ENCODE measurements at regions not wholly inside any gene's neighbourhood (a gene's known extent, or its start where the extent isn't known, plus 50 kb on each side); places are given as distances from the start of the nearest gene placed in this dataset.

GRCh38 chr11:27907530-27907929, 200.4 kb downstream of the KIF18A start:
- no peak overlapping the region for H3K4me2 ChIP-seq (ENCODE audit: unreplicated experiment)
- no peak overlapping the region for H3K27ac ChIP-seq
- H3K27me3 ChIP-seq (replicated peaks; ENCODE audit: insufficient read depth) = no peaks in the 10 kb centered on the region
- no peaks in the 10 kb centered on the region for H3K9me3 ChIP-seq (ENCODE audit: low read depth)
- peaks cover 38% of the 10 kb centered on the region for H3K4me1 ChIP-seq (ENCODE audit: insufficient read depth)
- H3K9ac ChIP-seq = no peak overlapping the region
- no peaks in the 10 kb centered on the region for H3K36me3 ChIP-seq (ENCODE audit: low read depth)
- TF ChIP-seq EZH2phosphoT487 (IDR thresholded peaks at IDR 0.05; ENCODE audit: insufficient read depth, low read depth) (no peak), EZH2 (IDR thresholded peaks at IDR 0.05; ENCODE audit: insufficient read depth, poor library complexity, severe bottlenecking) (no peak)
- H4K20me1 ChIP-seq (ENCODE audit: insufficient read depth) = no peaks in the 10 kb centered on the region
- no peaks in the 10 kb centered on the region for H3K9me2 ChIP-seq (ENCODE audit: insufficient read depth)
- H3K79me2 ChIP-seq (ENCODE audit: insufficient read depth) = no peaks in the 10 kb centered on the region
- H3F3A ChIP-seq (ENCODE audit: insufficient read depth) = peaks cover 39% of the 10 kb centered on the region
- 49 to 56% methylated on average over 2 of the region's 2 CpGs for WGBS, 2 experiments (ENCODE audit: low coverage in 1 of 2, low lambda C conversion rate in 2 of 2, missing lambda C conversion rate in 2 of 2)
- in situ Hi-C loops (cut with MboI) = no loop called here
- no peak overlapping the region for H3K4me3 ChIP-seq
- DNase-seq = no peak
- H2AFZ ChIP-seq = no peak overlapping the region

- no peaks in the 10 kb centered on the region for H3K79me2 ChIP-seq (ENCODE audit: insufficient read depth)
- in situ Hi-C loops (cut with MboI) = no loop called here
- TF ChIP-seq EZH2 (IDR thresholded peaks at IDR 0.05; ENCODE audit: insufficient read depth, poor library complexity, severe bottlenecking) (no peak), EZH2phosphoT487 (IDR thresholded peaks at IDR 0.05; ENCODE audit: insufficient read depth, low read depth) (no peak)
- H3K4me3 ChIP-seq = no peak overlapping the region
- H3K9me2 ChIP-seq (ENCODE audit: insufficient read depth) = no peaks in the 10 kb centered on the region
- H3K9ac ChIP-seq = no peak overlapping the region
- WGBS, 2 experiments (ENCODE audit: low coverage in 1 of 2, low lambda C conversion rate in 2 of 2, missing lambda C conversion rate in 2 of 2) = 74 to 75% methylated on average over 2 of the region's 2 CpGs
- no peak overlapping the region for H3K4me2 ChIP-seq (ENCODE audit: unreplicated experiment)
- H3F3A ChIP-seq (ENCODE audit: insufficient read depth) = peaks cover 43% of the 10 kb centered on the region
- no peaks in the 10 kb centered on the region for H4K20me1 ChIP-seq (ENCODE audit: insufficient read depth)
- no peaks in the 10 kb centered on the region for H3K9me3 ChIP-seq (ENCODE audit: low read depth)
- no peak overlapping the region for H3K27ac ChIP-seq
- H3K36me3 ChIP-seq (ENCODE audit: low read depth) = no peaks in the 10 kb centered on the region
- H3K4me1 ChIP-seq (ENCODE audit: insufficient read depth) = peaks cover 42% of the 10 kb centered on the region
- DNase-seq = no peak
- H3K27me3 ChIP-seq (replicated peaks; ENCODE audit: insufficient read depth) = no peaks in the 10 kb centered on the region
- no peak overlapping the region for H2AFZ ChIP-seq
Measured at GRCh38 chr11:27907091-27907490, 200.9 kb downstream of the KIF18A start.

- H3K79me2 ChIP-seq (ENCODE audit: insufficient read depth) = no peaks in the 10 kb centered on the region
- H3K4me1 ChIP-seq (ENCODE audit: insufficient read depth) = peaks cover 31% of the 10 kb centered on the region
- no peaks in the 10 kb centered on the region for H3K27me3 ChIP-seq (replicated peaks; ENCODE audit: insufficient read depth)
- H3K36me3 ChIP-seq (ENCODE audit: low read depth) = no peaks in the 10 kb centered on the region
- TF ChIP-seq EZH2phosphoT487 (IDR thresholded peaks at IDR 0.05; ENCODE audit: insufficient read depth, low read depth) (no peak), EZH2 (IDR thresholded peaks at IDR 0.05; ENCODE audit: insufficient read depth, poor library complexity, severe bottlenecking) (no peak)
- peak overlapping the region; percentile 60 for H2AFZ ChIP-seq
- H3K9me2 ChIP-seq (ENCODE audit: insufficient read depth) = no peaks in the 10 kb centered on the region
- peak overlapping the region; percentile 47 for H3K9ac ChIP-seq
- in situ Hi-C loops (cut with MboI) = no loop called here
- no peaks in the 10 kb centered on the region for H4K20me1 ChIP-seq (ENCODE audit: insufficient read depth)
- peak; percentile 86 for DNase-seq
- peak overlapping the region; percentile 75 for H3K4me2 ChIP-seq (ENCODE audit: unreplicated experiment)
- peak overlapping the region; percentile 87 for H3K27ac ChIP-seq
- peak overlapping the region; percentile 23 for H3K4me3 ChIP-seq
- WGBS, 2 experiments (ENCODE audit: low coverage in 1 of 2, low lambda C conversion rate in 2 of 2, missing lambda C conversion rate in 2 of 2) = 2% methylated on average over 3 of the region's 3 CpGs
- H3F3A ChIP-seq (ENCODE audit: insufficient read depth) = peaks cover 33% of the 10 kb centered on the region
- H3K9me3 ChIP-seq (ENCODE audit: low read depth) = no peaks in the 10 kb centered on the region
Measured at GRCh38 chr11:27904358-27905055, 203.4 kb downstream of the KIF18A start.

- peak overlapping the region; percentile 87 for H3K27ac ChIP-seq
- DNase-seq = peak; percentile 94
- WGBS, 2 experiments (ENCODE audit: low coverage in 1 of 2, low lambda C conversion rate in 2 of 2, missing lambda C conversion rate in 2 of 2) = 63 to 71% methylated on average over 5 of the region's 5 CpGs
Measured at GRCh38 chr11:27902981-27903624, 202.8 kb upstream of the BDNF start.

More at GRCh38 chr11:27902981-27903624, 202.8 kb upstream of the BDNF start:
- no peaks in the 10 kb centered on the region for H4K20me1 ChIP-seq (ENCODE audit: insufficient read depth)
- no peak overlapping the region for H3K4me3 ChIP-seq
- TF ChIP-seq EZH2 (IDR thresholded peaks at IDR 0.05; ENCODE audit: insufficient read depth, poor library complexity, severe bottlenecking) (no peak), EZH2phosphoT487 (IDR thresholded peaks at IDR 0.05; ENCODE audit: insufficient read depth, low read depth) (no peak)
- H3K9ac ChIP-seq = peak overlapping the region; percentile 48
- H3K27me3 ChIP-seq (replicated peaks; ENCODE audit: insufficient read depth) = no peaks in the 10 kb centered on the region
- no peaks in the 10 kb centered on the region for H3K9me2 ChIP-seq (ENCODE audit: insufficient read depth)
- no peaks in the 10 kb centered on the region for H3K9me3 ChIP-seq (ENCODE audit: low read depth)
- peak overlapping the region; percentile 15 for H3K4me2 ChIP-seq (ENCODE audit: unreplicated experiment)
- no peaks in the 10 kb centered on the region for H3K36me3 ChIP-seq (ENCODE audit: low read depth)
- H3K79me2 ChIP-seq (ENCODE audit: insufficient read depth) = no peaks in the 10 kb centered on the region
- peaks cover 33% of the 10 kb centered on the region for H3F3A ChIP-seq (ENCODE audit: insufficient read depth)
- in situ Hi-C loops (cut with MboI) = no loop called here
- H3K4me1 ChIP-seq (ENCODE audit: insufficient read depth) = peaks cover 31% of the 10 kb centered on the region
- 0 out of 2 replicates have a peak overlapping the region, but pooled peaks have one; percentile 1 for H2AFZ ChIP-seq

Data from GM23248 (cell line).